Heart right ventricle (tissue), 16 donors: ENCODE measurements at regions not wholly inside any gene's neighbourhood (a gene's known extent, or its start where the extent isn't known, plus 50 kb on each side); places are given as distances from the start of the nearest gene placed in this dataset.

Source experiments
- ATAC-seq, 8 donors: fragments of 200-7000 bp; cut with Tn5 transposase; one replicate each; pipeline ENCODE4 v1.9.1; 2020; ENCODE audit warnings: mild to moderate bottlenecking in 8 of 8, moderate library complexity in 8 of 8, moderate number of reproducible peaks in 1 of 8
- DNase-seq, 2 donors: peaks; one replicate each; pipeline ENCODE4 v3.0.0-alpha.2; 2020
- H3K27ac ChIP-seq, 10 donors: fragments of 200-600 bp; sonication (generic) in 2 of 10; one replicate each; pipeline versions ENCODE4 v1.5.0 to v1.8.0; 2020 to 2022; ENCODE audit warnings: mild to moderate bottlenecking in 3 of 10
- H3K27me3 ChIP-seq, 7 donors: fragments of 200-600 bp; one replicate each; pipeline ENCODE4 v1.8.0; 2021 to 2022; ENCODE audit warnings: mild to moderate bottlenecking in 2 of 7
- H3K36me3 ChIP-seq, 9 donors: fragments of 200-600 bp; sonication (generic) in 1 of 9; one replicate each; pipeline versions ENCODE4 v1.5.0 to v1.8.0; 2020 to 2022; ENCODE audit warnings: mild to moderate bottlenecking in 2 of 9
- H3K4me1 ChIP-seq, 9 donors: fragments of 200-600 bp; sonication (generic) in 1 of 9; one replicate each; pipeline versions ENCODE4 v1.5.0 to v1.8.0; 2020 to 2022; ENCODE audit warnings: mild to moderate bottlenecking in 4 of 9
- H3K4me3 ChIP-seq, 10 donors: fragments of 200-600 bp; sonication (generic) in 2 of 10; one replicate each; pipeline versions ENCODE4 v1.5.0 to v1.8.0; 2020 to 2022; ENCODE audit warnings: mild to moderate bottlenecking in 7 of 10, moderate library complexity in 2 of 10
- H3K9me3 ChIP-seq, 11 donors: fragments of 200-600 bp in 10 of 11; sonication (generic) in 2 of 11; one replicate each; pipeline versions ENCODE4 v1.5.0 to v1.8.0; 2013 to 2022; ENCODE audit warnings: mild to moderate bottlenecking in 2 of 11, control low read depth in 1 of 11, moderate library complexity in 1 of 11
- WGBS, 2 donors: extraction: QIAGEN DNeasy Blood & Tissue Kit; methylation state at CpG; one replicate each; pipeline ENCODE4 v1.1.7; 2013; ENCODE audit warnings: inconsistent platforms in 1 of 2; 5-methylcytosine and 5-hydroxymethylcytosine counted together
- intact Hi-C, 10 donors: fragments of 100-400 bp; cut with DNase I; formaldehyde crosslinking; loops; one replicate each; pipeline versions ENCODE4 v1.11.1 to v1.14.2; 2022
- TF ChIP-seq, protein P1 (sequence below), 9 donors: fragments of 200-600 bp; sonication (generic) in 2 of 9; IDR thresholded peaks; one replicate each; pipeline versions ENCODE4 v1.5.0 to v1.8.0; 2021 to 2022; ENCODE audit warnings: antibody characterized with exemption in 9 of 9, mild to moderate bottlenecking in 5 of 9, moderate library complexity in 1 of 9
- donor health status: Arrhythmogenic right ventricular cardiomyopathy.
- donor health status: ischemic (EF 13 %, LVEDD 7.1; RV severe dilation, severe dysfunction).
- donor health status: healthy with polysubstance abuse.
- donor health status: DM: no; HTN: yes; CAD: no.
- donor health status: DM: no; HTN: no; CAD: no.
- donor health status: ischemic (EF 25% LVEDD 6.9; RV normal size, moderate dysfunction).
- donor health status: ischemic (EF 25% LVEDD 5.7; RV mildly dilated, moderate dysfunction).
- donor health status: healthy.
- donor health status: DM: yes; HTN: yes; CAD: no.
- donor health status: Ischemic cardiomyopathy.
- donor health status: ischemic (EF 35%, LVEDD 5.7; RV mildly dilated, moderate dysfunction).
- donor health status: nonischemic (EF 11% LVEDD 7.7; RV severe dilation, severe dysfunction).
- donor health status: DM: yes; HTN: yes; CAD: no.
- donor health status: PGD.
- donor health status: ischemic (EF 29% LVEDD 5.4; RV normal size, mild dysfunction).
- donor health status: nonischemic (EF 23%, LVEDD 6.1; RV moderate dilation, normal function).

DNA sequence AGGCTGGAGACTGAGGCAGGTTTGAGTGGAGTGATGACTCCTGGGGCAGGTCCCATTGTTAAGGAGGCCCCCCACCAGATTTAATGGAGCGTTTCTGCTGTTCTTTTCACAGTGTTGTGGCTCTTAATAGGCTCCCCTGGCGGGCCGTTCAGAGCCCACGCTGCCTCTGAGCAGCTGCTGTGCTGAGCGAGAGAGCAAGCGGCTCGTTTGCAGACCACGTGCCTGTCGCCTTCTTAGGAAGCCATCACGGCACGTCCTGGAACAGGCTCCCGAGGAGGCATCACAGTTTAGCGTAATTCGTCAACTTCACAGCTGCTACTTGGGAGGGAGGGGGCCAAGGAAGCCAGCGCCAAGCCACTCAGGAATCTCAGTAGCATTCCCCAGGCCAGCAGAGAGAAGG lies 70.5 kb upstream of the CTTNBP2NL start:
- Histone ChIP-seq H3K9me3 (no peaks in the 10 kb centered on the region), H3K27ac (no peak overlapping the region), H3K4me1 (peaks cover 0 to 20% (median 0%) of the 10 kb centered on the region in 9 donors), H3K4me3 (no peak overlapping the region), H3K27me3 (peaks cover 0 to 9% (median 0%) of the 10 kb centered on the region in 7 donors), H3K36me3 (no peaks in the 10 kb centered on the region)
- intact Hi-C loops, result loop anchor here in 1 of 10 donors (10.0 kb wide), 1 partner anchor 141 kb away; no protein-coding TSS in a partner anchor
- DNase-seq (peak in 1 of 2 donors; percentile 7), ATAC-seq (peak in 6 of 8 donors; percentile 41 to 74 (median 62))
- 11 to 21% methylated on average over 15 of the region's 15 CpGs for WGBS, 2 donors
- TF ChIP-seq, protein P1, sequence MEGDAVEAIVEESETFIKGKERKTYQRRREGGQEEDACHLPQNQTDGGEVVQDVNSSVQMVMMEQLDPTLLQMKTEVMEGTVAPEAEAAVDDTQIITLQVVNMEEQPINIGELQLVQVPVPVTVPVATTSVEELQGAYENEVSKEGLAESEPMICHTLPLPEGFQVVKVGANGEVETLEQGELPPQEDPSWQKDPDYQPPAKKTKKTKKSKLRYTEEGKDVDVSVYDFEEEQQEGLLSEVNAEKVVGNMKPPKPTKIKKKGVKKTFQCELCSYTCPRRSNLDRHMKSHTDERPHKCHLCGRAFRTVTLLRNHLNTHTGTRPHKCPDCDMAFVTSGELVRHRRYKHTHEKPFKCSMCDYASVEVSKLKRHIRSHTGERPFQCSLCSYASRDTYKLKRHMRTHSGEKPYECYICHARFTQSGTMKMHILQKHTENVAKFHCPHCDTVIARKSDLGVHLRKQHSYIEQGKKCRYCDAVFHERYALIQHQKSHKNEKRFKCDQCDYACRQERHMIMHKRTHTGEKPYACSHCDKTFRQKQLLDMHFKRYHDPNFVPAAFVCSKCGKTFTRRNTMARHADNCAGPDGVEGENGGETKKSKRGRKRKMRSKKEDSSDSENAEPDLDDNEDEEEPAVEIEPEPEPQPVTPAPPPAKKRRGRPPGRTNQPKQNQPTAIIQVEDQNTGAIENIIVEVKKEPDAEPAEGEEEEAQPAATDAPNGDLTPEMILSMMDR (IDR thresholded peaks at IDR 0.05), result no peak

DNA sequence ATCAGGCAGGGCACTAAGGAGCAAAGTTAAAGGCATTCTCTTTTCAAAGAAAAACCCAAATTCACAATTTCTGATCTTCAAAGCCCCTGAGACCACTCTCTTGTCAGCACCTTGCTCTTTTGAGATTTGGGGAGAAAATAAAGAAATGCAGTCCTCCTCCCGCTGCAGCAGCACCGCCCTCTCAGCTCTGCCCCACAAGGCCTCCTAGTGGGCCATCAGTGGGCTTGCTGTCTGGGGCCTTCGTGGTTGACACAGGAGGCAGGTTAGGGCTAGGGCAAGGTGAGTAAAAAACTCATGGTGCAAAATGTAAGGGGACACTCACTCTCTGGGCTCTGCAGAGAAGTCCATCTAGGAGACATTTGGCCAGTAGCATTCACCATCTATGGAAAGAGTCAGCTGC lies 67.4 kb upstream of the CTTNBP2NL start:
- intact Hi-C loops, result loop anchor here in 1 of 10 donors (10.0 kb wide), 1 partner anchor 144 kb away; no protein-coding TSS in a partner anchor
- Histone ChIP-seq H3K9me3 (no peaks in the 10 kb centered on the region), H3K4me1 (peaks cover 0 to 6% (median 0%) of the 10 kb centered on the region in 9 donors), H3K27me3 (peaks cover 0 to 9% (median 0%) of the 10 kb centered on the region in 7 donors), H3K4me3 (no peak overlapping the region), H3K27ac (no peak overlapping the region), H3K36me3 (no peaks in the 10 kb centered on the region)
- no peak for ATAC-seq
- TF ChIP-seq, protein P1 (IDR thresholded peaks at IDR 0.05), result no peak
- no peak for DNase-seq
- 73% methylated on average over 3 of the region's 3 CpGs for WGBS, 2 donors

DNA sequence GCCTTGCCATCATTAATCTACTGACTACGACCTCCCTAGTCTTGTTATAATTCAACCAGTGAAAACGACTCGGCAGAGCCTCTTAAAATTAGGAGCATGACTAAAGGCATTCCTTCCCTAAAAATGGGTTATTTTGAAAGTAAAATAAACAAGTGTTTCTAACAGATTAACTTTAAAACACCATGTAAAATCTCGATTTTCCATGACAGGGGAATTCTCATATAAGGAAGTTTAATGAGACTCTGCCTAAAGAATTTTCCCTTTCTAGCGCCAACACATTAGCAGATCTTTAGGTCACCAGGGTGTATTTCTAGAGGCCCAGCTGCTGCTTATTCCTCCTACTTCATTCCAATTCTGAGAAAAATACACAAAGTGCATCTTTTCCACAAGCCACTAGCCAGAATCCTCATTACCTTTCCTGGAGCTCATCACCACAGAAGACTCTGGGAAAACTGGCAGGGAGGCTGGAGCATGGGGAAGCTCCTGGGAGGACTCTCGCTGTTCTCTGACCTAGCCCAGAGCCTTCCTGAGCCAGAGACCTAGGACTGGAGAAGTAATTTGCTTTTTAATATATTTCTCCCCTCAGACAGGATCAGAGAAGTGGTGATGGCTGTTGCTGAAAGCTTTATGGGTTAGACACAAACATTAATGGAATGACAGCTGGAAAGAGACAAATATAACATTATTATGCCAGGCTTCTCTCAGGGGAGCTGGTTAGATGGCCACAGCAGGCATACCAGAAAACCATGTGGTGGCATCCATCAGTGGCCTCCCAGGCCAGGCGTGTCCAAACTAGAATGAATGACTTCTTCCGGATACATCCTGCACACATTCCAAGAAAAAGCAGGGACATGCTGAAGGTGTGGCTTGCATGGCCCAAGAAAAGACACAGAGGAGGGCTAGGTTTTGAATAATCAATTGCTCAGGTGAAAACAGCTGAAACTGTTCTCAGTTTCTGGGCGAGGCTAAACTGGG lies 63.6 kb upstream of the CTTNBP2NL start:
- intact Hi-C loops, result loop anchor here in 8 of 10 donors (10.0 kb wide), 5 partner anchors 338 to 548 kb away; no protein-coding TSS in a partner anchor

DNA sequence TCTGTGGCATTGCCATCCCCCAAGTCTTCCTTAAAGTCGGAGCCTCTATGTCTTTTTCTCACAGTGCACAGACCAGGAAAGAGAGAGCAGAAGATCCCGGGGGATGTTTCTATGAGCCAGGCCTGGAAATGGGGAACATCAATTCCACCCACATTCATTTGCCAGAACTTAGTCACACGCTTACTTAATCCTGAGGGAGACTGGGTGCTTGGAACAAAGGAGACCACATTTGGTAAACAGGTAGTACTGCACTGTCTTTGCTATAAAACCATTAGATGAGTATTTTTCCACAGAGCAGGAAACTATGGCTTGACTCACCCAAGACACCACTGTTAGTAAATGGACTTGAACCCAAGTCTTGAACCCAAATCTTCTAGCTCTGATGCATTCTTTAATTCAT lies 60.7 kb upstream of the CTTNBP2NL start:
- intact Hi-C loops, result loop anchor here in 9 of 10 donors (5.0 to 10.0 kb wide), 7 partner anchors 341 to 551 kb away; no protein-coding TSS in a partner anchor
- DNase-seq, result no peak
- 77 to 84% methylated on average over 3 of the region's 3 CpGs for WGBS, 2 donors
- H3K4me1 ChIP-seq, result peaks cover 0 to 8% (median 3%) of the 10 kb centered on the region in 9 donors
- no peaks in the 10 kb centered on the region for H3K36me3 ChIP-seq
- TF ChIP-seq, protein P1 (IDR thresholded peaks at IDR 0.05), result no peak
- H3K27me3 ChIP-seq, result no peaks in the 10 kb centered on the region
- no peak for ATAC-seq
- H3K9me3 ChIP-seq, result no peaks in the 10 kb centered on the region
- H3K4me3 ChIP-seq, result no peak overlapping the region
- H3K27ac ChIP-seq, result no peak overlapping the region

More for the DNA sequence above, 63.6 kb upstream of the CTTNBP2NL start:
- TF ChIP-seq, protein P1 (IDR thresholded peaks at IDR 0.05), result no peak
- H3K9me3 ChIP-seq, result no peaks in the 10 kb centered on the region
- no peak overlapping the region for H3K4me3 ChIP-seq
- DNase-seq (no peak), ATAC-seq (no peak)
- 76 to 77% methylated on average over 9 of the region's 9 CpGs for WGBS, 2 donors
- H3K27me3 ChIP-seq, result peaks cover 0 to 1% (median 0%) of the 10 kb centered on the region in 7 donors
- H3K27ac ChIP-seq, result no peak overlapping the region
- H3K36me3 ChIP-seq, result no peaks in the 10 kb centered on the region
- peaks cover 0 to 8% (median 3%) of the 10 kb centered on the region in 9 donors for H3K4me1 ChIP-seq
